Fibroblast of lung (primary cell): ENCODE measurements at regions not wholly inside any gene's neighbourhood (a gene's known extent, or its start where the extent isn't known, plus 50 kb on each side); places are given as distances from the start of the nearest gene placed in this dataset.

Experiments
- DNase-seq, 2 donors: peaks; one replicate each; pipeline versions ENCODE4 v3.0.0 to v3.0.0-alpha.2; 2010; ENCODE audit warnings: low read depth in 2 of 2
- H2AFZ ChIP-seq: 2 replicates; pipeline ENCODE4 v1.5.1; 2012; ENCODE audit warnings: low read length, control low read depth, inconsistent platforms
- H3K27ac ChIP-seq: 2 replicates; pipeline ENCODE4 v1.5.1; 2011; ENCODE audit warnings: low read length, control low read depth; ENCODE audit not compliant: insufficient read depth
- H3K27me3 ChIP-seq: 2 replicates; pipeline ENCODE4 v1.5.1; 2011; ENCODE audit warnings: mild to moderate bottlenecking, low read length; ENCODE audit not compliant: control insufficient read depth, insufficient read depth
- H3K36me3 ChIP-seq: 2 replicates; pipeline ENCODE4 v1.5.1; 2011; ENCODE audit warnings: low read length; ENCODE audit not compliant: control insufficient read depth, insufficient read depth
- H3K4me1 ChIP-seq: 2 replicates; pipeline ENCODE4 v1.5.1; 2011; ENCODE audit warnings: low read length; ENCODE audit not compliant: control insufficient read depth, insufficient read depth; ENCODE audit errors: extremely low read depth
- H3K4me2 ChIP-seq: 2 replicates; pipeline ENCODE4 v1.5.1; 2011; ENCODE audit warnings: low read length, control low read depth; ENCODE audit not compliant: insufficient read depth; ENCODE audit errors: extremely low read depth
- H3K4me3 ChIP-seq, 4 experiments: fragments of 200-600 bp in 1 of 4; sonication (generic) in 1 of 4; replicated peaks in 1 of 4; 2 replicates each; pipeline ENCODE4 v1.5.1; 2011 to 2016; ENCODE audit warnings: low read length in 4 of 4, low read depth in 3 of 4, mild to moderate bottlenecking in 3 of 4, control low read depth in 2 of 4, inconsistent platforms in 1 of 4, mixed read lengths in 1 of 4; ENCODE audit not compliant: insufficient read depth in 1 of 4; ENCODE audit errors: control extremely low read depth in 1 of 4
- H3K79me2 ChIP-seq: 2 replicates; pipeline ENCODE4 v1.5.1; 2012; ENCODE audit warnings: mild to moderate bottlenecking, low read length, inconsistent platforms; ENCODE audit not compliant: control insufficient read depth, insufficient read depth
- H3K9ac ChIP-seq: 2 replicates; pipeline ENCODE4 v1.5.1; 2011; ENCODE audit warnings: mild to moderate bottlenecking, low read length, control low read depth; ENCODE audit not compliant: insufficient read depth
- H3K9me3 ChIP-seq: 2 replicates; pipeline ENCODE4 v1.5.1; 2012; ENCODE audit warnings: low read depth, low read length; ENCODE audit not compliant: control insufficient read depth, insufficient read depth
- H4K20me1 ChIP-seq: 2 replicates; pipeline ENCODE4 v1.5.1; 2011; ENCODE audit warnings: low read length; ENCODE audit not compliant: control insufficient read depth, insufficient read depth; ENCODE audit errors: extremely low read depth
- EZH2 ChIP-seq: IDR thresholded peaks from 2 replicates; pipeline ENCODE4 v1.5.1; 2012; ENCODE audit warnings: low read length, control low read depth, mild to moderate bottlenecking; ENCODE audit errors: missing control alignments
- TF ChIP-seq, protein P1 (sequence below), 2 donors: IDR thresholded peaks in 1 of 2; conservative IDR thresholded peaks in 1 of 2; 1 replicate in 1 of 2; 2 replicates in 1 of 2; pipeline ENCODE4 v1.5.1; 2011 to 2012; ENCODE audit warnings: low read length in 2 of 2, control low read depth in 1 of 2, inconsistent platforms in 1 of 2, low read depth in 1 of 2, mild to moderate bottlenecking in 1 of 2

- TF ChIP-seq, protein P1, sequence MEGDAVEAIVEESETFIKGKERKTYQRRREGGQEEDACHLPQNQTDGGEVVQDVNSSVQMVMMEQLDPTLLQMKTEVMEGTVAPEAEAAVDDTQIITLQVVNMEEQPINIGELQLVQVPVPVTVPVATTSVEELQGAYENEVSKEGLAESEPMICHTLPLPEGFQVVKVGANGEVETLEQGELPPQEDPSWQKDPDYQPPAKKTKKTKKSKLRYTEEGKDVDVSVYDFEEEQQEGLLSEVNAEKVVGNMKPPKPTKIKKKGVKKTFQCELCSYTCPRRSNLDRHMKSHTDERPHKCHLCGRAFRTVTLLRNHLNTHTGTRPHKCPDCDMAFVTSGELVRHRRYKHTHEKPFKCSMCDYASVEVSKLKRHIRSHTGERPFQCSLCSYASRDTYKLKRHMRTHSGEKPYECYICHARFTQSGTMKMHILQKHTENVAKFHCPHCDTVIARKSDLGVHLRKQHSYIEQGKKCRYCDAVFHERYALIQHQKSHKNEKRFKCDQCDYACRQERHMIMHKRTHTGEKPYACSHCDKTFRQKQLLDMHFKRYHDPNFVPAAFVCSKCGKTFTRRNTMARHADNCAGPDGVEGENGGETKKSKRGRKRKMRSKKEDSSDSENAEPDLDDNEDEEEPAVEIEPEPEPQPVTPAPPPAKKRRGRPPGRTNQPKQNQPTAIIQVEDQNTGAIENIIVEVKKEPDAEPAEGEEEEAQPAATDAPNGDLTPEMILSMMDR (conservative IDR thresholded peaks at IDR 0.05 in 1 of 2, IDR thresholded peaks at IDR 0.05 in 1 of 2; ENCODE audit: low read depth in 1 of 2, low read length in 2 of 2) = no peak
- TF ChIP-seq EZH2 = no peak
Observed at GRCh38 chr11:11173316-11174025, 179.6 kb downstream of the CSNK2A3 start.

DNA sequence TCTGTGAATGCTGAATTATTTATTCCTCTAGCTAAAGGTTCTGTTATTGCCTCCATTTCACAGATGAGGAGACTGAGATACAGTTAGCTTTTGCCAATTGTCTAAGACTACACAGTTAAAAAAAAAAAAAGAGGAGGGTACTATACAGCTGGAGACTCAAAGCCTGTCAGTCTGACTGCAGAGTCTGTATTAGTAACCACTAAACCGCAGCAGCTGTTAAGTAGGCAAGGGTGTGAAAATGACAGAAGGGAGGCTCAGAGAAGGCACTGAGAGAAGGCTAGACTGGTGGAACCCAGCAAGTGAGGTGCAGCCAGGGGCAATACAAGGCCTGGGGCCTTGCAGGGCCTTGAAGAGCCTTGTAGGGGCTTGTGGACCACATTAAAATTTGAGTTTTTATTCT lies 181.2 kb downstream of the CSNK2A3 start:
- H2AFZ ChIP-seq = no peak overlapping the region
- no peaks in the 10 kb centered on the region for H3K9me3 ChIP-seq
- H3K4me2 ChIP-seq = no peak overlapping the region

More at GRCh38 chr11:11173316-11174025, 179.6 kb downstream of the CSNK2A3 start:
- Histone ChIP-seq H2AFZ (no peak overlapping the region), H3K27ac (no peak overlapping the region), H3K36me3 (no peaks in the 10 kb centered on the region), H3K9me3 (no peaks in the 10 kb centered on the region), H3K4me1 (no peaks in the 10 kb centered on the region), H4K20me1 (no peaks in the 10 kb centered on the region), H3K4me2 (no peak overlapping the region), H3K4me3 (no peak overlapping the region), H3K9ac (no peak overlapping the region), H3K79me2 (no peaks in the 10 kb centered on the region), H3K27me3 (peaks cover 4% of the 10 kb centered on the region)
- DNase-seq = no peak

DNA sequence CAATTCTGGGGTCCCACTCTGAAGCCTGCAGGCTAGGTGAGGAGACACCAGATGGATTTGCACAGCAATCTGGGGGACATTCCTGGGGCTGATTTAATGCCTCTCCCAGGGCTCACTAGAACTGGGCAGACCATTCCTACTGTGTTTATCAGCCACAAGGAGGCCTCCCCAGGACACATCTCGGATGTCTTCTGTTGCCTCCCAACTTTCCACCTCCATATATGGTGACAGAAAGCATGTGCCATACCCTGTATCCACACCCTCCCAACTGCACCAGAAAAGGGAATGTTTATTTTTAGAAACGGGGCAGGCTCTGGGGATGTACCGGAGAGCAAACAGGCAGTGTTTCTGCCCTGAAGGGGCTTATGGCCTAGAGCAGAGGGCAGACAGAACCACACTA lies 181.8 kb downstream of the CSNK2A3 start:
- H3K9ac ChIP-seq = no peak overlapping the region
- no peak overlapping the region for H3K27ac ChIP-seq
- H3K27me3 ChIP-seq = peaks cover 4% of the 10 kb centered on the region
- no peaks in the 10 kb centered on the region for H4K20me1 ChIP-seq
- no peak overlapping the region for H3K4me3 ChIP-seq
- TF ChIP-seq, protein P1 (conservative IDR thresholded peaks at IDR 0.05 in 1 of 2, IDR thresholded peaks at IDR 0.05 in 1 of 2; ENCODE audit: low read depth in 1 of 2, low read length in 2 of 2) = no peak
- no peak for TF ChIP-seq EZH2
- H3K9me3 ChIP-seq = no peaks in the 10 kb centered on the region
- H3K4me1 ChIP-seq = no peaks in the 10 kb centered on the region
- no peaks in the 10 kb centered on the region for H3K36me3 ChIP-seq
- no peaks in the 10 kb centered on the region for H3K79me2 ChIP-seq
- DNase-seq = peak in 1 of 2 donors; percentile 43
- H2AFZ ChIP-seq = no peak overlapping the region
- no peak overlapping the region for H3K4me2 ChIP-seq

More for the DNA sequence above, 181.2 kb downstream of the CSNK2A3 start:
- Histone ChIP-seq H3K4me1 (no peaks in the 10 kb centered on the region), H3K9ac (no peak overlapping the region), H3K79me2 (no peaks in the 10 kb centered on the region), H3K4me3 (no peak overlapping the region), H3K27ac (no peak overlapping the region), H3K27me3 (peaks cover 4% of the 10 kb centered on the region), H3K36me3 (no peaks in the 10 kb centered on the region), H4K20me1 (no peaks in the 10 kb centered on the region)
- TF ChIP-seq, protein P1 (conservative IDR thresholded peaks at IDR 0.05 in 1 of 2, IDR thresholded peaks at IDR 0.05 in 1 of 2; ENCODE audit: low read depth in 1 of 2, low read length in 2 of 2) = no peak
- no peak for TF ChIP-seq EZH2
- peak in 1 of 2 donors; percentile 7 for DNase-seq
